Upper lobe of left lung (tissue), 6 donors: ENCODE measurements at regions not wholly inside any gene's neighbourhood (a gene's known extent, or its start where the extent isn't known, plus 50 kb on each side); places are given as distances from the start of the nearest gene placed in this dataset.
A peak's percentile ranks its signal among the peaks of the same experiment; 100 is the strongest.

Experiments used
- ATAC-seq, 2 donors: fragments of 200-7000 bp; cut with Tn5 transposase; one replicate each; pipeline ENCODE4 v1.9.1; 2022; ENCODE audit warnings: mild to moderate bottlenecking in 2 of 2, moderate library complexity in 2 of 2; ENCODE audit not compliant: low FRiP score in 2 of 2
- DNase-seq, 2 donors: peaks; one replicate each; pipeline ENCODE4 v3.0.0-alpha.2; 2019 to 2020
- H3K27ac ChIP-seq, 4 donors: fragments of 200-600 bp; sonication (generic); one replicate each; pipeline ENCODE4 v1.5.1; 2016 to 2019
- H3K27me3 ChIP-seq, 4 donors: fragments of 200-600 bp; sonication (generic); one replicate each; pipeline ENCODE4 v1.5.1; 2017 to 2019
- H3K36me3 ChIP-seq, 4 donors: fragments of 200-600 bp; sonication (generic); one replicate each; pipeline ENCODE4 v1.5.1; 2016 to 2019
- H3K4me1 ChIP-seq, 4 donors: fragments of 200-600 bp; sonication (generic); one replicate each; pipeline ENCODE4 v1.5.1; 2018 to 2019
- H3K4me3 ChIP-seq, 4 donors: fragments of 200-600 bp; sonication (generic); one replicate each; pipeline ENCODE4 v1.5.1; 2017 to 2019; ENCODE audit warnings: mild to moderate bottlenecking in 2 of 4, moderate library complexity in 1 of 4
- H3K9me3 ChIP-seq, 4 donors: fragments of 200-600 bp; sonication (generic); one replicate each; pipeline ENCODE4 v1.5.1; 2018 to 2019
- CTCF ChIP-seq, 6 experiments: fragments of 450-650 bp in 4 of 6; fragments of 200-600 bp in 2 of 6; sonication (generic) in 2 of 6; IDR thresholded peaks; one replicate each; pipeline ENCODE4 v1.5.1; 2016 to 2019; ENCODE audit warnings: antibody characterized with exemption in 6 of 6
- EP300 ChIP-seq, 4 donors: sonication (generic); formaldehyde crosslinking; IDR thresholded peaks; one replicate each; pipeline ENCODE4 v1.5.1; 2017; ENCODE audit warnings: antibody characterized with exemption in 4 of 4, control low read depth in 2 of 4
- POLR2A ChIP-seq, 4 donors: fragments of 450-650 bp; IDR thresholded peaks; one replicate each; pipeline ENCODE4 v1.5.1; 2016 to 2017; ENCODE audit warnings: antibody characterized with exemption in 4 of 4, mild to moderate bottlenecking in 2 of 4
- POLR2AphosphoS5 ChIP-seq, 2 donors: sonication (generic); formaldehyde crosslinking; IDR thresholded peaks; one replicate each; pipeline ENCODE4 v1.5.1; 2017; ENCODE audit warnings: antibody characterized with exemption in 2 of 2
- WGBS, 2 donors: methylation state at CpG; one replicate each; pipeline ENCODE4 v1.1.5; 2017 to 2018; 5-methylcytosine and 5-hydroxymethylcytosine counted together
- donor health status: DM: no; HTN: no; CAD: no; lungs with moderate emphysema.
- donor health status: DM: no; HTN: yes; CAD: no; lungs with severe emphysema.

GRCh38 chr18:23330423-23330822, 122.7 kb upstream of the RIOK3 start:
- Histone ChIP-seq H3K9me3 (no peaks in the 10 kb centered on the region), H3K4me3 (peak overlapping the region in 3 of 4 donors; percentile 29 to 45 (median 38)), H3K27ac (peak overlapping the region; percentile 62 to 80 (median 72)), H3K36me3 (no peaks in the 10 kb centered on the region), H3K4me1 (peaks cover 0 to 3% (median 1%) of the 10 kb centered on the region in 4 donors), H3K27me3 (no peaks in the 10 kb centered on the region)
- TF ChIP-seq CTCF (IDR thresholded peaks at IDR 0.05) (no peak), POLR2A (IDR thresholded peaks at IDR 0.05) (no peak), POLR2AphosphoS5 (IDR thresholded peaks at IDR 0.05) (no peak), EP300 (IDR thresholded peaks at IDR 0.05) (no peak)
- peak; percentile 44 to 84 for ATAC-seq
- WGBS, 2 donors = 61 to 93% methylated on average over 8 of the region's 8 CpGs
- DNase-seq = peak; percentile 46 to 48

GRCh38 chr18:23331091-23331920, 121.8 kb upstream of the RIOK3 start:
- Histone ChIP-seq H3K4me1 (peaks cover 0 to 6% (median 2%) of the 10 kb centered on the region in 4 donors), H3K36me3 (no peaks in the 10 kb centered on the region), H3K9me3 (no peaks in the 10 kb centered on the region), H3K27me3 (no peaks in the 10 kb centered on the region), H3K27ac (peak overlapping the region; percentile 62 to 80 (median 72)), H3K4me3 (peak overlapping the region in 3 of 4 donors; percentile 29 to 45 (median 38))
- ATAC-seq (peak; percentile 70 to 92), DNase-seq (peak in 1 of 2 donors; percentile 87)
- 69 to 78% methylated on average over 20 to 22 of the region's 22 CpGs for WGBS, 2 donors
- TF ChIP-seq POLR2AphosphoS5 (IDR thresholded peaks at IDR 0.05) = peak; percentile 42 to 45
- peak in 3 of 6 experiments; percentile 13 to 40 (median 29) for TF ChIP-seq CTCF (IDR thresholded peaks at IDR 0.05)
- TF ChIP-seq POLR2A (IDR thresholded peaks at IDR 0.05) = peak in 2 of 4 donors; percentile 18 to 29
- peak in 1 of 4 donors; percentile 71 for TF ChIP-seq EP300 (IDR thresholded peaks at IDR 0.05)

- H3K4me1 ChIP-seq = peaks cover 0 to 9% (median 2%) of the 10 kb centered on the region in 4 donors
- no peaks in the 10 kb centered on the region for H3K9me3 ChIP-seq
- 95 to 97% methylated on average over 2 of the region's 2 CpGs for WGBS, 2 donors
- TF ChIP-seq CTCF (IDR thresholded peaks at IDR 0.05) = no peak
- no peak for TF ChIP-seq POLR2A (IDR thresholded peaks at IDR 0.05)
- no peak for TF ChIP-seq EP300 (IDR thresholded peaks at IDR 0.05)
- no peak for ATAC-seq
- H3K27ac ChIP-seq = no peak overlapping the region
- H3K27me3 ChIP-seq = no peaks in the 10 kb centered on the region
- no peak for DNase-seq
- H3K4me3 ChIP-seq = no peak overlapping the region
- H3K36me3 ChIP-seq = no peaks in the 10 kb centered on the region
Measured at GRCh38 chr18:23332356-23332755, 120.7 kb upstream of the RIOK3 start.

GRCh38 chr18:23333827-23334226, 119.3 kb upstream of the RIOK3 start:
- DNase-seq (no peak), ATAC-seq (no peak)
- Histone ChIP-seq H3K27me3 (no peaks in the 10 kb centered on the region), H3K4me1 (peaks cover 0 to 9% (median 2%) of the 10 kb centered on the region in 4 donors), H3K4me3 (no peak overlapping the region), H3K36me3 (no peaks in the 10 kb centered on the region), H3K27ac (no peak overlapping the region), H3K9me3 (no peaks in the 10 kb centered on the region)
- WGBS, 2 donors = 48 to 49% methylated on average over 2 of the region's 2 CpGs
- no peak for TF ChIP-seq POLR2AphosphoS5 (IDR thresholded peaks at IDR 0.05)
- no peak for TF ChIP-seq CTCF (IDR thresholded peaks at IDR 0.05)
- no peak for TF ChIP-seq POLR2A (IDR thresholded peaks at IDR 0.05)
- TF ChIP-seq EP300 (IDR thresholded peaks at IDR 0.05) = no peak
